Tibial nerve (tissue), 3 donors: ENCODE measurements at regions not wholly inside any gene's neighbourhood (a gene's known extent, or its start where the extent isn't known, plus 50 kb on each side); places are given as distances from the start of the nearest gene placed in this dataset.

Experiments
- POLR2A ChIP-seq, 2 donors: fragments of 450-650 bp; IDR thresholded peaks; one replicate each; pipeline ENCODE4 v1.6.1; 2017; ENCODE audit warnings: antibody characterized with exemption in 2 of 2, mild to moderate bottlenecking in 2 of 2, moderate library complexity in 2 of 2
- TF ChIP-seq, protein P1 (sequence below), 5 experiments: fragments of 200-600 bp in 3 of 5; fragments of 450-650 bp in 2 of 5; sonication (generic) in 3 of 5; IDR thresholded peaks; one replicate each; pipeline ENCODE4 v1.5.1; 2016 to 2019; ENCODE audit warnings: antibody characterized with exemption in 5 of 5, mild to moderate bottlenecking in 3 of 5, moderate library complexity in 2 of 5

DNA sequence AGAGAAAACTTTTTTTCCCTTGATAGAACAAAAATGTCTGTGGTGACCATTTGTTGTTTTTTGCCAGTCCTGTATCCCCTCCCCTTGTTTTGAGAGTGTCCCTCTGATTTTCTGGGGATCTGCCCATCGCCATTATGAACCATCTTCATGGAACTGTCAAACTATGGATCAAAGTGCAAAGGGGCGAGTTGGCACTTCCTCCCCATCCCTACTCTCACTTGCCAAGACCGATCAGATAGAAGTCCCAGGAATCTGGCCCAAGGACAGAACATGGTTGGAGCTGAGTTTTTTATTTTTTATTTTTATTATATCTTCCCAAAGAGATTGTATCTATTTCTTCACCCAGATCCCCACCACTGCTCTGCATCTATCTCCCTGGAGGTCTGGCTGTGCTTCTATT is 221.4 kb downstream of the IKZF2 start:
- TF ChIP-seq, protein P1, sequence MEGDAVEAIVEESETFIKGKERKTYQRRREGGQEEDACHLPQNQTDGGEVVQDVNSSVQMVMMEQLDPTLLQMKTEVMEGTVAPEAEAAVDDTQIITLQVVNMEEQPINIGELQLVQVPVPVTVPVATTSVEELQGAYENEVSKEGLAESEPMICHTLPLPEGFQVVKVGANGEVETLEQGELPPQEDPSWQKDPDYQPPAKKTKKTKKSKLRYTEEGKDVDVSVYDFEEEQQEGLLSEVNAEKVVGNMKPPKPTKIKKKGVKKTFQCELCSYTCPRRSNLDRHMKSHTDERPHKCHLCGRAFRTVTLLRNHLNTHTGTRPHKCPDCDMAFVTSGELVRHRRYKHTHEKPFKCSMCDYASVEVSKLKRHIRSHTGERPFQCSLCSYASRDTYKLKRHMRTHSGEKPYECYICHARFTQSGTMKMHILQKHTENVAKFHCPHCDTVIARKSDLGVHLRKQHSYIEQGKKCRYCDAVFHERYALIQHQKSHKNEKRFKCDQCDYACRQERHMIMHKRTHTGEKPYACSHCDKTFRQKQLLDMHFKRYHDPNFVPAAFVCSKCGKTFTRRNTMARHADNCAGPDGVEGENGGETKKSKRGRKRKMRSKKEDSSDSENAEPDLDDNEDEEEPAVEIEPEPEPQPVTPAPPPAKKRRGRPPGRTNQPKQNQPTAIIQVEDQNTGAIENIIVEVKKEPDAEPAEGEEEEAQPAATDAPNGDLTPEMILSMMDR (IDR thresholded peaks at IDR 0.05), result no peak
- TF ChIP-seq POLR2A (IDR thresholded peaks at IDR 0.05), result no peak
